Endothelial cell of umbilical vein (primary cell): ENCODE measurements at regions not wholly inside any gene's neighbourhood (a gene's known extent, or its start where the extent isn't known, plus 50 kb on each side); places are given as distances from the start of the nearest gene placed in this dataset.

Experiments used
- BruUV-seq: library from RNA; stranded (reverse); fragments of 400-500 nt; replicated peaks from 2 replicates; lab custom pipeline; 2021; lab: Mats Ljungman, UMichigan
- CTCF ChIA-PET: fragments of 300-600, 350-600 bp; sonication (Branson Sonifier 250); formaldehyde crosslinking; loops from one replicate; lab custom pipeline; 2021; ENCODE audit warnings: antibody characterized with exemption, inconsistent platforms; lab: Charles Lee
- POLR2A ChIA-PET: fragments of 300-600, 350-600 bp; sonication (Branson Sonifier 250); formaldehyde crosslinking; loops from one replicate; lab custom pipeline; 2021; ENCODE audit warnings: antibody characterized with exemption, inconsistent platforms; lab: Charles Lee
- DNase-seq: peaks from one replicate; pipeline ENCODE4 v3.0.0-alpha.2; 2011; ENCODE audit warnings: low read depth, low spot score
- FAIRE-seq: peaks from 2 replicates; lab custom pipeline; 2011; peaks lifted over from hg19 to GRCh38; lab: Jason Lieb, UNC
- H2AFZ ChIP-seq: 2 replicates; pipeline ENCODE4 v1.6.0; 2012; ENCODE audit warnings: low read depth, low read length, control low read depth, inconsistent platforms
- H3K27ac ChIP-seq: 2 replicates; pipeline ENCODE4 v1.5.1; 2011; ENCODE audit warnings: low read depth, mild to moderate bottlenecking, control low read depth, low read length, moderate library complexity; ENCODE audit not compliant: insufficient read depth
- H3K27me3 ChIP-seq, 2 experiments: 2 replicates each; pipeline versions ENCODE4 v1.6.0 to v1.6.1; 2011; ENCODE audit warnings: low read length in 2 of 2, mixed read lengths in 1 of 2; ENCODE audit not compliant: control insufficient read depth in 2 of 2, insufficient read depth in 2 of 2
- H3K36me3 ChIP-seq, 2 experiments: 2 replicates in 1 of 2; 3 replicates in 1 of 2; pipeline ENCODE4 v1.5.1; 2011; ENCODE audit warnings: low read length in 2 of 2, mild to moderate bottlenecking in 1 of 2, moderate library complexity in 1 of 2; ENCODE audit not compliant: control insufficient read depth in 2 of 2, insufficient read depth in 2 of 2; ENCODE audit errors: extremely low read depth in 1 of 2
- H3K4me1 ChIP-seq: 3 replicates; pipeline ENCODE4 v1.5.1; 2011; ENCODE audit warnings: mild to moderate bottlenecking, low read length; ENCODE audit not compliant: control insufficient read depth, insufficient read depth; ENCODE audit errors: extremely low read depth
- H3K4me2 ChIP-seq: 2 replicates; pipeline ENCODE4 v1.6.1; 2011; ENCODE audit warnings: low read length, control low read depth, mixed read lengths; ENCODE audit not compliant: insufficient read depth
- H3K4me3 ChIP-seq, 3 experiments: fragments of 200-600 bp in 1 of 3; sonication (generic), shearing (Covaris generic) in 1 of 3; replicated peaks in 1 of 3; 2 replicates each; pipeline ENCODE4 v1.5.1; 2011 to 2016; ENCODE audit warnings: control low read depth in 3 of 3, low read length in 3 of 3, mild to moderate bottlenecking in 2 of 3, inconsistent platforms in 1 of 3, low read depth in 1 of 3, moderate library complexity in 1 of 3; ENCODE audit not compliant: insufficient read depth in 1 of 3
- H3K79me2 ChIP-seq: 2 replicates; pipeline ENCODE4 v1.6.0; 2012; ENCODE audit warnings: low read length, inconsistent platforms; ENCODE audit not compliant: control insufficient read depth, insufficient read depth
- H3K9ac ChIP-seq: replicated peaks from 2 replicates; pipeline ENCODE3; 2011; ENCODE audit warnings: low read length, control low read depth; ENCODE audit not compliant: insufficient read depth; ENCODE audit errors: extremely low read depth
- H3K9me1 ChIP-seq: replicated peaks from 3 replicates; pipeline ENCODE4 v1.6.0; 2011; ENCODE audit warnings: mild to moderate bottlenecking, low read length; ENCODE audit not compliant: control insufficient read depth, insufficient read depth; ENCODE audit errors: extremely low read depth
- H3K9me3 ChIP-seq: replicated peaks from 2 replicates; pipeline ENCODE4 v1.5.1; 2012; ENCODE audit warnings: low read length, inconsistent platforms; ENCODE audit not compliant: control insufficient read depth, insufficient read depth
- H4K20me1 ChIP-seq: replicated peaks from 2 replicates; pipeline ENCODE3; 2011; ENCODE audit warnings: mild to moderate bottlenecking, low read length; ENCODE audit not compliant: control insufficient read depth, insufficient read depth; ENCODE audit errors: extremely low read depth
- CTCF ChIP-seq, 2 donors: IDR thresholded peaks; 1 replicate in 1 of 2; 2 replicates in 1 of 2; pipeline ENCODE4 v1.5.1; 2011; ENCODE audit warnings: low read length in 2 of 2, mild to moderate bottlenecking in 2 of 2, moderate library complexity in 2 of 2, control low read depth in 1 of 2, inconsistent platforms in 1 of 2, low read depth in 1 of 2; ENCODE audit not compliant: insufficient read depth in 1 of 2; ENCODE audit errors: extremely low read depth in 1 of 2
- EZH2 ChIP-seq: IDR thresholded peaks from 2 replicates; pipeline ENCODE4 v1.6.1; 2012; ENCODE audit warnings: borderline replicate concordance, low read depth, mild to moderate bottlenecking, moderate library complexity, low read length, inconsistent platforms; ENCODE audit not compliant: severe bottlenecking
- FOS ChIP-seq: IDR thresholded peaks from 2 replicates; pipeline ENCODE4 v1.6.1; 2011; ENCODE audit warnings: mild to moderate bottlenecking, low read length, moderate library complexity, borderline replicate concordance; ENCODE audit not compliant: insufficient read depth
- GATA2 ChIP-seq: IDR thresholded peaks from 2 replicates; pipeline ENCODE4 v1.7.0; 2011; ENCODE audit warnings: low read depth, mild to moderate bottlenecking, moderate library complexity, mixed read lengths, low read length; ENCODE audit not compliant: insufficient read length, insufficient read depth
- JUN ChIP-seq: IDR thresholded peaks from 2 replicates; pipeline ENCODE4 v1.6.1; 2011; ENCODE audit warnings: borderline replicate concordance, low read depth; ENCODE audit not compliant: insufficient read length, insufficient read depth
- MAX ChIP-seq: IDR thresholded peaks from 2 replicates; pipeline ENCODE4 v1.6.1; 2011; ENCODE audit not compliant: insufficient read depth, insufficient read length
- MYC ChIP-seq: IDR thresholded peaks from one replicate; pipeline ENCODE4 v1.6.1; 2011; ENCODE audit warnings: mild to moderate bottlenecking, low read depth, low read length
- POLR2A ChIP-seq: IDR thresholded peaks from 2 replicates; pipeline ENCODE4 v1.6.1; 2012; ENCODE audit warnings: low read depth, mild to moderate bottlenecking, control low read depth, low read length
- POLR2AphosphoS5 ChIP-seq: IDR thresholded peaks from 2 replicates; pipeline ENCODE4 v1.6.1; 2012; ENCODE audit warnings: low read depth, mild to moderate bottlenecking, control low read depth, low read length, moderate library complexity; ENCODE audit not compliant: insufficient read depth
- dilution Hi-C: fragments of 300-500 bp; cut with MboI; formaldehyde crosslinking; loops from one replicate; pipeline ENCODE4 v1.15.0; 2019; ENCODE audit warnings: low sequenced_read_pairs; ENCODE audit not compliant: extremely low pct_ligation_motif_present
- intact Hi-C: fragments of 100-400 bp; cut with micrococcal nuclease; formaldehyde crosslinking; loops from one replicate; pipeline ENCODE4 v1.10.0; 2022

- Histone ChIP-seq H3K4me1 (no peaks in the 10 kb centered on the region), H3K4me3 (no peak overlapping the region), H3K79me2 (no peaks in the 10 kb centered on the region), H3K36me3 (no peaks in the 10 kb centered on the region), H3K27ac (no peak overlapping the region), H3K4me2 (no peak overlapping the region), H3K9ac (no peak overlapping the region), H2AFZ (no peak overlapping the region), H3K9me1 (no peaks in the 10 kb centered on the region), H4K20me1 (no peaks in the 10 kb centered on the region), H3K27me3 (no peaks in the 10 kb centered on the region), H3K9me3 (peaks cover 2% of the 10 kb centered on the region)
- no peak for FAIRE-seq
- no peak for DNase-seq
- ChIA-PET CTCF (no interaction called here), POLR2A (no interaction called here)
- intact Hi-C loops (no loop called here), dilution Hi-C loops (no loop called here)
- TF ChIP-seq FOS (no peak), CTCF (IDR thresholded peaks at IDR 0.05; ENCODE audit: extremely low read depth in 1 of 2, insufficient read depth in 1 of 2, low read depth in 1 of 2, low read length in 2 of 2) (no peak), EZH2 (no peak), GATA2 (no peak), POLR2AphosphoS5 (no peak), JUN (no peak), MAX (no peak), POLR2A (no peak), MYC (no peak)
- no TSS peak for BruUV-seq
Observed at GRCh38 chr9:115717711-115718173, 435.8 kb upstream of the PAPPA start.
